Hepatocyte (in vitro differentiated cells): ENCODE measurements at regions not wholly inside any gene's neighbourhood (a gene's known extent, or its start where the extent isn't known, plus 50 kb on each side); places are given as distances from the start of the nearest gene placed in this dataset.

ENCODE experiments used
- CTCF ChIP-seq: fragments of 200-600 bp; sonication (generic); IDR thresholded peaks from 2 replicates; pipeline ENCODE4 v1.5.1; 2016; ENCODE audit warnings: antibody characterized with exemption, mild to moderate bottlenecking; ENCODE audit not compliant: poor library complexity
- EZH2 ChIP-seq: fragments of 200-600 bp; sonication (generic); IDR thresholded peaks from 2 replicates; pipeline ENCODE4 v1.6.1; 2016; ENCODE audit warnings: antibody characterized with exemption, mild to moderate bottlenecking, borderline replicate concordance
- EZH2phosphoT487 ChIP-seq: fragments of 200-600 bp; sonication (generic); IDR thresholded peaks from one replicate; pipeline ENCODE4 v1.6.1; 2018; ENCODE audit warnings: antibody characterized with exemption, mild to moderate bottlenecking, low read depth, moderate library complexity; ENCODE audit not compliant: unreplicated experiment, severe bottlenecking

GRCh38 chr2:37870829-37871228 lies 54.3 kb upstream of the RMDN2 start:
- no peak for TF ChIP-seq CTCF
- no peak for TF ChIP-seq EZH2
- TF ChIP-seq EZH2phosphoT487: no peak
